ENCODE measurements at regions not wholly inside any gene's neighbourhood (a gene's known extent, or its start where the extent isn't known, plus 50 kb on each side); places are given as distances from the start of the nearest gene placed in this dataset.

- TF ChIP-seq CTCF (IDR thresholded peaks at IDR 0.05; ENCODE audit: low read depth, low read length) (no peak), EZH2phosphoT487 (IDR thresholded peaks at IDR 0.05; ENCODE audit: low read depth) (no peak)
Observed at GRCh38 chr6:12598919-12599318, 117.6 kb upstream of the PHACTR1 start.
